GM21515 (cell line): ENCODE measurements at regions not wholly inside any gene's neighbourhood (a gene's known extent, or its start where the extent isn't known, plus 50 kb on each side); places are given as distances from the start of the nearest gene placed in this dataset.
A peak's percentile ranks its signal among the peaks of the same experiment; 100 is the strongest.
"Not testable (repeated sequence)": the region's sequence is repeated elsewhere in the genome, so short reads cannot be mapped to it uniquely, and the experiment has no call there.

ENCODE experiments used
- ATAC-seq: cut with Tn5 transposase; IDR thresholded peaks from one replicate; pipeline ENCODE4 v1.9.1; 2021; ENCODE audit not compliant: unreplicated experiment

DNA sequence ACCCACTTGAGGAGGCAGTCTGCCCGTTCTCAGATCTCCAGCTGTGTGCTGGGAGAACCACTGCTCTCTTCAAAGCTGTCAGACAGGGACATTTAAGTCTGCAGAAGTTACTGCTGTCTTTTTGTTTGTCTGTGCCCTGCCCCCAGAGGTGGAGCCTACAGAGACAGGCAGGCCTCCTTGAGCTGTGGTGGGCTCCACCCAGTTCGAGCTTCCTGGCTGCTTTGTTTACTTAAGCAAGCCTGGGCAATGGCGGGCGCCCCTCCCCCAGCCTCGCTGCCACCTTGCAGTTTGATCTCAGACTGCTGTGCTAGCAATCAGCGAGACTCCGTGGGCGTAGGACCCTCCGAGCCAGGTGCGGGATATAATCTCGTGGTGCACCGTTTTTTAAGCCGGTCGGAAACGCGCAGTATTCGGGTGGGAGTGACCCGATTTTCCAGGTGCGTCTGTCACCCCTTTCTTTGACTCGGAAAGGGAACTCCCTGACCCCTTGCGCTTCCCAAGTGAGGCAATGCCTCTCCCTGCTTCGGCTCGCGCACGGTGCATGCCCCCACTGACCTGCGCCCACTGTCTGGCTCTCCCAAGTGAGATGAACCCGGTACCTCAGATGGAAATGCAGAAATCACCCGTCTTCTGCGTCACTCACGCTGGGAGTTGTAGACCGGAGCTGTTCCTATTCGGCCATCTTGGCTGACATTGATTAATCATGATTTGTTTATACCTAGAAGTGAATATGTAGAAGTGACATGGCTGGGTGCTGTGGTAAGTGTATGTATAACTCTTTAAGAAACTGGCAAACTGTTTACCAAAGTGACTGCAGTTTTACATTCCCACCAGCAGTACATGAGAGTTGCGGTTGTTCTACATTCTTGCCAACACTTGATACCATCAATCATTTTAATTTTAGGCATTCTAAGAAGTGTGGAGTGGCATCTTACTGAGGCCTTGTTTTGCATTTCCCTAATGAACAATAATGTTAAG is 465.9 kb upstream of the MAP3K7 start:
- ATAC-seq, result not testable (repeated sequence)

DNA sequence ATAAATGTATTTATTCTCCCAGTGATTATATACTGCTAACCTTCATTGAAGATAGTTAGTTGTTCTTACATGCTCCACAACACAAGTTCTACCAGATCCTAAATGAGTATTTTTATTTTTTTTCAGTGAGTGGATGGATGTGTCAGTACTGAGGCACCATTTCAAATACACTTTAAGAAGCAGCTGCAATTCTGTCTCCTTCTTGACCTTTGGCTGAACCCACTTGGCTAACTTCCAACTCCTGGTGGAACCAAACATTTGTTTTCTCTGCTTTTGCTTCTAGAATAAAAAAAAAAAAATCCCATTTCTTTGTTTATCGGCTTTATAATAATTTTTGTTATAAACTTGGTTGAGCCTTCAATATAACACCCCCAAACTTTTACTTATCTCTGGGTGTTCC is 458.3 kb upstream of the MAP3K7 start:
- no peak for ATAC-seq

GRCh38 chr6:91043751-91044150 is 456.9 kb upstream of the MAP3K7 start:
- ATAC-seq, result no peak

DNA sequence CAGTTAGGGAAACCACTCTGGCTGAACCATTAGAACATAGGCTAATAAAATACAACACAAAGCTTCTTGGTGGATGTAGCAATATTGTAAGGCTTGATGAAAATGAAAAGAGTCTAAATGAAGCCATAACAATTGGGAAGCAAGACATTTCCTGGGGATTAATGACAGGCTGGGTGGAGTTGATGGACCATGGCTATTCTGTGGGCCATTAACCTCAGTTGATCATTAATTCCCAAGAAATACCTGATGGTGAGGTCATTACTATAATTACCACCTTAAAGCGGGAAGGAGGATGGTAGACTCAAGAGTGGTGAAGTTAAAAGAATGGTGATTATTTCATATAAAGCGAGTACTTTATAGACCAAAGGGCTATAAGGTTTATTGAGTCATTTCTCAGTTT is 455.8 kb upstream of the MAP3K7 start:
- ATAC-seq, result no peak

- ATAC-seq, result no peak
Measured at GRCh38 chr6:91033964-91034363, 447.1 kb upstream of the MAP3K7 start.

GRCh38 chr6:91031581-91031980 is 444.7 kb upstream of the MAP3K7 start:
- ATAC-seq, result no peak

DNA sequence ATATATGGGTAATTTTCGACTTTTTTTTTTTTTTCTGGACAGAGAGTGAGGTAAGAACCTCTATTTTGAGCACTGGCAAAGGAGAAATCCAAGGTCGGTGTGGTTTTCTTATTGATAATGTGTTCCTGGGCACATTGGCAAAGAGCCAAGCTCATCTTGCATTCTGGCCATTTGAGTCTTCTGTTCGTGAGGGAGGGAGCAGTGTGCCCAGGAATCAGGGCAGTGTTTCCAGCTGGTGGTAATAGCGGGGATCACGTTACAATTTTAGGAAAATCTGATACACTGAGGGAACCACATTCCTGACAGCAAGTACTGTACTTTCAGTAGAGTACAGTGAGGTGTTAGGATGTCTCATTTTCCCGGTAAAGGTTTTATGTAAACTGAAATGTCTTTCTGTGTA is 442.3 kb upstream of the MAP3K7 start:
- no peak for ATAC-seq

GRCh38 chr6:91023529-91023928 is 436.7 kb upstream of the MAP3K7 start:
- no peak for ATAC-seq

DNA sequence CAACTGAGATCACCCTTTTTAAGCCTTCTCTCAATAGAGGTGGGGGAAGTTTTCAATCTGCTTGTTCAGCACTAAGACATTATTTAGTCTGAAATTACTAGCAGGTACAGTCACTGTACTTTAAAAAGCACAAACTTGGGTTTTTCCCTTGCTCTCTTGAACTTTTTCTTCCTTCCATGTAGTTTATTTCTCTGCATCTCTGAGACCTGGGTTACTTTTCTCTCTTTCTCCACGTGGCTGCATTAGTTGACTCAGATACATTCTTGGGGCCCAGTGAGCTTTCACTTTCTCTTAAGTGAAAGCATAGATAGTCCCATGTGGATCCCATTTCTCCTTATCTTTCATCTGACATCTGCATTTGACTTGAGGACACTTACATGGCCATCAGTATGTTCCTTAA is 433.9 kb upstream of the MAP3K7 start:
- peak; percentile 74 for ATAC-seq

- no peak for ATAC-seq
Measured at GRCh38 chr6:91018586-91018985, 431.7 kb upstream of the MAP3K7 start.

DNA sequence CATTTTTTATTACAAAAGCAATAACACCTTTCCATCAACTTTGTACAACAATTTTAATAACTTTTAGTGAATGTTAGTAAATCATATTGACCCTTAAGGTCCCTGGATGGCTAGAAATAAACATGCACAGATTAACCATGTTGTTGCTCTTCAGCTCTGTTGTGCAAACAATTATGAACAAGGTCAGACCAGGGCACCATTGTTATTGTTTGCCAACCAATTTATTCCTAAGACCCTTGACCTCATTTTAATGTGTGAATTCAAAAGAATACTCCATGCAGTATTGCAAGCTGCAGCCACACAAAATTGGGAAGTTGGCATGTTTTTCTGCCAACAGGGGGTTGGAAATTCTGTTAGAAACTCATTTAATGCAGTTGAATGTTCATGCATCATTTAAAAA is 426.6 kb upstream of the MAP3K7 start:
- ATAC-seq, result no peak

GRCh38 chr6:90997076-90997475 is 410.2 kb upstream of the MAP3K7 start:
- no peak for ATAC-seq

DNA sequence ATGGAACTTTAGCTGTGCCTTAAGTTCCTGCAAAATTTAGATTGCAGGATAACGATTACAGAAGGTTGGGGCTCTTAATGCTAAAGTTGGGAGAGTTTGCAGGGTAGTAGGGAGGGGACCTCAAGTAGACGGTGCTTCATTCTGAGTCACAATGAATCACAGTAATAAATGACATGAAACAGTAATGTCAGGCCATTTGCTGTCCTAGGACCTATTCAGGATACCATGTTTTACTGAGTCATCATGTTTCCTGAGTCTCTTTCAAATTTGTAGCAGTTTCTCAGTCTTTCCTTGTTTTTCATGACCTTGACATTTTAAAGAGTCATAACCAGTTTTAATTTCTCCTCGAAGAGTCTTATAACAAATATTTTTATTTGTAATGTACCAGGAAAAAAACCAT is 406.9 kb upstream of the MAP3K7 start:
- no peak for ATAC-seq

DNA sequence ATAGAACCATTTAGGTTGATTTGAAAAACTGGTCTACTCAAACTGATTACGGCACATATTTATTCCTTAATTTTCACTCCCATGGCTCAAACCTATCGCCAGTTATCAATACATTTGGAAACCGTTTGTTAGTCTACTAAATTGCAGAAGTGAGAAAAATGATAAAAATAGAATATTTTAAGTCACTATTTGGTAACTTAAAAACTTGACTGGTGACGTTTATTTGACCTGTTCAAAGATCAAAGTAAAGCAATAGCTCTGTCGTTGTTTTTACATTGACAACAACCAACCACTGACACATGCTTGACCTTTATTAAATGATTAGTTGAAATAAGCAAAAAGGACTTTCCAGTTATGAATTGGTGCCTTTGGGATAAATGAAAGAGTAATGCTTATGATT is 402.9 kb upstream of the MAP3K7 start:
- no peak for ATAC-seq

DNA sequence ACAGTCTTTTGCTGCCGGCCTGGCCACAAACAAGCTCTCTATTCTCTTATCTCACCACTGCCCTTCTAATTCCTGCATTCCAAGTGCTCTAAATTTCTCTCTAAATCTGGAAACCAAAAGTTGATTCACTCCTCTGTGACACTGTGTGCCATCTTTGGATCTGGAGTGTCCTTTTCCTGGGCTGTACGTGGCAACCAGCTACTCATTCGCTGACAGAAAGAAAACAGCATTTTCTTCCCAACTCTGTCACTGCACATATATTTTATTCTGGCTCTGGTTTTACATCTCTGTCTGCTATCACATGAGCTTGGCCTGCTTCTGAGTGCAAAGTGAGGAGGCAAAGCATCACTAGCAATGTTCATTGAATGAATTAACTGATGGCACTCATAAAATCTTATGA is 397.2 kb upstream of the MAP3K7 start:
- ATAC-seq, result no peak

DNA sequence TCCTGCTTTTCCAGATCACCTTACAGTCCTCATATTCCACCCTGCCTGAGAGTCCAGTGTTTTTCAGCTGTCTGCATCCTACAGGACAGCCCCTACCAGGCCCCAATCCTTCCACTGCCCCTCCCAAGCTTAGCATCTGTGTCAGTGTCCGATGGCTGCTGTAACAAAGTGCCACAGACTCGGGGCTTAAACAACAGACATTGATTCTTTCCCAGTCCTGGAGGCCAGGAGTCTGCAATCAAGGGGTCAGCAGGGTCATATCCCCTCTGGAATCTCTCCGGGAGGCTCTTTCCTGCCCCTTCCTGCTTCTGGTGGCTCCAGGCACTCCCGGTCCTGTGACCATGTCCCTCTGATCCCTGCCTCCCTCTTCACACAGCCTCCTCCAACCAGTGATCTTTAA is 396.6 kb upstream of the MAP3K7 start:
- ATAC-seq, result no peak

- no peak for ATAC-seq
Measured at GRCh38 chr6:90982581-90982980, 395.7 kb upstream of the MAP3K7 start.

DNA sequence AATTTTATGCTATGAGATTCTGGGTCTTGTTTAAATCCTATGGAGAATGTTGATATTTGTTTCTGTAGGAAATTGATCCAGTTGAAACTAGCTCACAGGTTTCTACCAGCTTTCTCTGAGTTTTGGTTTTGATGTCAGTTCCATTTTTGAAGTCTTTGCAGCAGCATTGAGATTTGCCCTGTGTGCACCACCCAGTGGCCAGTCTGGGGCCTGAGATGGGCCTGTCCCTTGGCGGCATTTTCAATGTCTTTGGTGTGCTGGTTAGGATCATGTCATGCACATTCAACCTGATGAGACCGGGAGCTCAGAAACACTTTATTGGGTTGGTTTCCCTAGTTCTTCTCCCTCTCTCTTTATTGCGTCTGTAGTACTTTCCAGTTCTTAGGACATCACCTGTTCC is 395.2 kb upstream of the MAP3K7 start:
- no peak for ATAC-seq

DNA sequence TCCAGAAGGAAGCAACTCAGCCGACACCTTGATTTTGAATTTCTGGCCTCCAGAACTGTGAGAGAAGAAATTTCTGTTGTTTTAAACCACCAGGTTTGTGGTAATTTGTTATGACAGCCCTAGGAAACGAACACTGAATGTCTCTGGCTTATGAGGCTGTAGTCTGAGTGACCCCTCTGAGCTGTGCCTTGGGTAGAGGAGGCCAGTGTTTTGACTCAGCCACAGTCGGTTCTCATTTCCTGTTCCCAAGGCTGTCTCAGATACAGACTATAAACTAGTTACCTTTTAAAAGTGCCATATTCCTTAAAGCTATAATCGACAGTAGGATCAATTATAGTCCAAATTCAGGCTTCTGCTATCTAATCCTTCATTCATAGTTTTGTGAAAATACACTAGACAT is 391.2 kb upstream of the MAP3K7 start:
- no peak for ATAC-seq

- no peak for ATAC-seq
Measured at GRCh38 chr6:90977513-90977912, 390.6 kb upstream of the MAP3K7 start.

- ATAC-seq, result no peak
Measured at GRCh38 chr6:90976341-90976740, 389.5 kb upstream of the MAP3K7 start.

GRCh38 chr6:90975741-90976140 is 388.9 kb upstream of the MAP3K7 start:
- no peak for ATAC-seq

DNA sequence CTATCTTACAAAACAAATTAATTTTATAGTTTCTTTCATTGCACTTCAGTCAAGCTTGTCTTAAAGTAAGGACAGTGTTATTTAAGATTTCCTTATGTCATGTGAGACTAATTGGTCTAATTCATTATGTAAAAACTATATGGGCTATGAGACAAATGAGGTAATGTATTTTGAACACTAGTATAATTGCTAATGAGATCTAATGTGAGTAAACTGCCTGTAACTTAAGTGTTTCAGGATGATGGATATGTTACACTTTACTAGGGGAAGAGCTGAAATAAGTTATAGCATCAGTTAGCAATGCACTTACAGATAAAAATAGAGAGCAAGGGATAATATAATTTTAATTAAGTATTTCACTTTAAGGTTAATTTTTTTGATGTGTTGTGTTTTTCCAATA is 386.3 kb upstream of the MAP3K7 start:
- ATAC-seq, result no peak
